CD14-positive monocyte (primary cell): ENCODE measurements at regions not wholly inside any gene's neighbourhood (a gene's known extent, or its start where the extent isn't known, plus 50 kb on each side); places are given as distances from the start of the nearest gene placed in this dataset.
A peak's percentile ranks its signal among the peaks of the same experiment; 100 is the strongest.

Experiments
- DNase-seq, 3 donors: peaks; one replicate each; pipeline ENCODE4 v3.0.0-alpha.2; 2011 to 2022
- H2AFZ ChIP-seq: 2 replicates; pipeline ENCODE4 v1.6.0; 2012; ENCODE audit warnings: mild to moderate bottlenecking, low read depth, low read length, inconsistent platforms; ENCODE audit not compliant: insufficient read depth, poor library complexity, severe bottlenecking
- H3K27ac ChIP-seq, 2 donors: 1 replicate in 1 of 2; 2 replicates in 1 of 2; pipeline ENCODE4 v1.5.1; 2012 to 2013; ENCODE audit warnings: low read length in 2 of 2, control low read depth in 1 of 2, inconsistent platforms in 1 of 2, low read depth in 1 of 2, mild to moderate bottlenecking in 1 of 2
- H3K27me3 ChIP-seq, 2 donors: one replicate each; pipeline versions ENCODE4 v1.6.0 to v1.6.1; 2011 to 2013; ENCODE audit warnings: low read length in 2 of 2; ENCODE audit not compliant: control insufficient read depth in 2 of 2, insufficient read depth in 2 of 2
- H3K36me3 ChIP-seq, 2 donors: replicated peaks in 1 of 2; 1 replicate in 1 of 2; 2 replicates in 1 of 2; pipeline versions ENCODE4 v1.5.1 to v1.6.1; 2012 to 2013; ENCODE audit warnings: low read length in 2 of 2, control low read depth in 1 of 2, inconsistent platforms in 1 of 2, mild to moderate bottlenecking in 1 of 2; ENCODE audit not compliant: insufficient read depth in 2 of 2, control insufficient read depth in 1 of 2
- H3K4me1 ChIP-seq, 2 donors: 1 replicate in 1 of 2; 2 replicates in 1 of 2; pipeline versions ENCODE4 v1.5.1 to v1.6.1; 2012 to 2013; ENCODE audit warnings: low read length in 2 of 2, control low read depth in 1 of 2, inconsistent platforms in 1 of 2, mild to moderate bottlenecking in 1 of 2, moderate library complexity in 1 of 2; ENCODE audit not compliant: insufficient read depth in 2 of 2, control insufficient read depth in 1 of 2
- H3K4me2 ChIP-seq: replicated peaks from 2 replicates; pipeline ENCODE3; 2012; ENCODE audit warnings: low read length, moderate library complexity, mild to moderate bottlenecking; ENCODE audit not compliant: poor library complexity, severe bottlenecking; ENCODE audit errors: extremely low read depth
- H3K4me3 ChIP-seq, 3 experiments: fragments of 200-600 bp in 1 of 3; sonication (generic) in 1 of 3; replicated peaks in 1 of 3; 1 replicate in 2 of 3; 2 replicates in 1 of 3; pipeline ENCODE4 v1.5.1; 2011 to 2013; ENCODE audit warnings: low read length in 3 of 3, mild to moderate bottlenecking in 3 of 3, control low read depth in 2 of 3, low read depth in 2 of 3, inconsistent platforms in 1 of 3, moderate library complexity in 1 of 3
- H3K79me2 ChIP-seq: 2 replicates; pipeline ENCODE4 v1.6.0; 2012; ENCODE audit warnings: mild to moderate bottlenecking, control low read depth, inconsistent platforms, low read length, moderate library complexity; ENCODE audit not compliant: insufficient read depth
- H3K9ac ChIP-seq: 2 replicates; pipeline ENCODE4 v1.6.0; 2017; ENCODE audit warnings: low read length, mild to moderate bottlenecking; ENCODE audit not compliant: insufficient read depth, poor library complexity, severe bottlenecking
- H3K9me3 ChIP-seq, 2 donors: replicated peaks in 1 of 2; 1 replicate in 1 of 2; 2 replicates in 1 of 2; pipeline versions ENCODE4 v1.5.1 to v1.6.1; 2012 to 2013; ENCODE audit warnings: low read length in 2 of 2, control low read depth in 1 of 2; ENCODE audit not compliant: control insufficient read depth in 1 of 2, insufficient read depth in 1 of 2
- H4K20me1 ChIP-seq: 2 replicates; pipeline ENCODE4 v1.6.0; 2012; ENCODE audit warnings: mild to moderate bottlenecking, low read length, control low read depth, moderate library complexity; ENCODE audit not compliant: insufficient read depth
- H3K27ac Mint-ChIP-seq, 7 donors: one replicate each; pipeline ENCODE4 v1.8.0; 2020; ENCODE audit warnings: mild to moderate bottlenecking in 7 of 7, mixed read lengths in 7 of 7, moderate library complexity in 6 of 7, inconsistent platforms in 2 of 7
- H3K27me3 Mint-ChIP-seq, 3 donors: one replicate each; pipeline ENCODE4 v1.8.0; 2021 to 2022; ENCODE audit warnings: low read depth in 3 of 3, mild to moderate bottlenecking in 3 of 3, mixed read lengths in 3 of 3, moderate library complexity in 3 of 3, inconsistent platforms in 1 of 3
- H3K36me3 Mint-ChIP-seq, 2 donors: one replicate each; pipeline ENCODE4 v1.8.0; 2020; ENCODE audit warnings: mixed read lengths in 2 of 2, inconsistent platforms in 1 of 2, mild to moderate bottlenecking in 1 of 2
- H3K4me1 Mint-ChIP-seq: one replicate; pipeline ENCODE4 v1.8.0; 2020; ENCODE audit warnings: mild to moderate bottlenecking, mixed read lengths
- H3K4me3 Mint-ChIP-seq, 2 donors: one replicate each; pipeline ENCODE4 v1.8.0; 2020; ENCODE audit warnings: mild to moderate bottlenecking in 2 of 2, mixed read lengths in 2 of 2, moderate library complexity in 1 of 2
- H3K9me3 Mint-ChIP-seq, 7 donors: one replicate each; pipeline ENCODE4 v1.8.0; 2020 to 2022; ENCODE audit warnings: mixed read lengths in 7 of 7, mild to moderate bottlenecking in 6 of 7, moderate library complexity in 6 of 7, inconsistent platforms in 2 of 7
- CTCF ChIP-seq: fragments of 200-600 bp; IDR thresholded peaks from one replicate; pipeline ENCODE4 v1.8.0; 2022; ENCODE audit warnings: antibody characterized with exemption, mild to moderate bottlenecking
- WGBS: methylation state at CpG from one replicate; pipeline ENCODE4 v1.1.5; 2013; ENCODE audit warnings: missing lambda C conversion rate; ENCODE audit not compliant: insufficient coverage; 5-methylcytosine and 5-hydroxymethylcytosine counted together
- intact Hi-C, 2 donors: fragments of 100-400 bp; cut with micrococcal nuclease; formaldehyde crosslinking; loops; one replicate each; pipeline versions ENCODE4 v1.15.0 to v1.15.1; 2023

DNA sequence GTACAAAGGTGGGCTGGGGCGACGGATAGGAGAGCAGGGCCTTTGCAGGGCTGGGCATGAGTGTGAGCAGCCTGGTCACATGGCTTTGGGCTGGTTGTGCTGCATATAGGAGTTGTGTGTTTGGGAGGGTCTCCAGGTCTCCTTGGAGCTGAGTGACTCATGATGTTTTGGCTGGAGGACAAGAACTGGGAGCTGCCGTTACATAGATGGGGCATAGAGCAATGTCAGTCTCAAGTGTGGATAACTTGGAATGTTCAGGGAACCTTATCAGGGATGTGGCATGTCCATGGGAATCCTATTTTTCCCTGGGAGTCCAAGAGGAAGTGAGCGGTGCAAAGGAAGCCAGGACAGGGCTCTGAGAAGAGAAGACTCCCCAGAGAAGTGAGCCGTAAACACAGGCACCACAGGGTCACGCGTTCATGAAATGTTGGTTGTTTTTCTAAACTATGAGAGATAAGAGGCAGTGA lies 136.4 kb upstream of the KCNE2 start:
- Histone ChIP-seq H3K9ac (no peak overlapping the region), H3K9me3 (no peaks in the 10 kb centered on the region), H3K36me3 (no peaks in the 10 kb centered on the region), H3K27ac (no peak overlapping the region), H3K79me2 (no peaks in the 10 kb centered on the region), H2AFZ (no peak overlapping the region), H3K4me2 (no peak overlapping the region), H3K27me3 (no peaks in the 10 kb centered on the region), H3K4me1 (peaks cover 16 to 18% of the 10 kb centered on the region in 2 donors), H4K20me1 (no peaks in the 10 kb centered on the region), H3K4me3 (no peak overlapping the region)
- DNase-seq: no peak
- Mint-ChIP-seq H3K4me1 (peaks cover 19% of the 10 kb centered on the region), H3K27me3 (peaks cover 0 to 2% (median 1%) of the 10 kb centered on the region in 3 donors), H3K4me3 (no peak overlapping the region), H3K27ac (no peak overlapping the region), H3K9me3 (peaks cover 0 to 8% (median 0%) of the 10 kb centered on the region in 7 donors), H3K36me3 (no peaks in the 10 kb centered on the region)
- 100% methylated on average over 4 of the region's 7 CpGs for WGBS
- no peak for TF ChIP-seq CTCF
- intact Hi-C loops: no loop called here

DNA sequence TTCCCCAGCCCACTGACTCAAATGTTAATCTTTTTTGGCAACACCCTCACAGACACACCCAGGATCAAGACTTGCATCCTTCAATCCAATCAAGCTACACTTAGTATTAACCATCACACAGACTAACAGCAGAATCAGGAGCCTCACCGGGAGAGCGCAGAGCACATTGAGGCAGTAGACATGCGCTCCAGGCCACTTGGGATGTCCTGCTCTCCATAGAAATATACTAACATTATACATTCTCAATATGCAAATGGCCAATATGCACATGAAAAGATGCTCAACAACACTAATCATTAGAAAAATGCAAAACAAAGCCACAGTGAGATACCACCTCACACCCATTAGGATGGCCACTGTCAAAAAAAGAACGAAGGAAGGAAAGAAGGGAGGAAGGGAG lies 135.0 kb upstream of the KCNE2 start:
- Mint-ChIP-seq H3K27me3 (peaks cover 0 to 2% (median 2%) of the 10 kb centered on the region in 3 donors), H3K27ac (peak overlapping the region in 1 of 7 donors; percentile 25), H3K4me3 (no peak overlapping the region), H3K9me3 (peaks cover 0 to 5% (median 0%) of the 10 kb centered on the region in 7 donors), H3K4me1 (peaks cover 8% of the 10 kb centered on the region), H3K36me3 (no peaks in the 10 kb centered on the region)
- H2AFZ ChIP-seq: no peak overlapping the region
- no peak overlapping the region for H3K4me3 ChIP-seq
- no peaks in the 10 kb centered on the region for H3K27me3 ChIP-seq
- intact Hi-C loops: no loop called here
- H3K9me3 ChIP-seq: no peaks in the 10 kb centered on the region
- H3K4me2 ChIP-seq: no peak overlapping the region
- no peak for TF ChIP-seq CTCF
- no peak for DNase-seq
- H3K79me2 ChIP-seq: no peaks in the 10 kb centered on the region
- 100% methylated on average over 1 of the region's 4 CpGs for WGBS
- H3K4me1 ChIP-seq: peaks cover 2 to 6% of the 10 kb centered on the region in 2 donors
- H4K20me1 ChIP-seq: no peaks in the 10 kb centered on the region
- H3K27ac ChIP-seq: no peak overlapping the region
- no peak overlapping the region for H3K9ac ChIP-seq
- no peaks in the 10 kb centered on the region for H3K36me3 ChIP-seq
